Right cardiac atrium (tissue), 5 donors: ENCODE measurements at regions not wholly inside any gene's neighbourhood (a gene's known extent, or its start where the extent isn't known, plus 50 kb on each side); places are given as distances from the start of the nearest gene placed in this dataset.

Experiments used
- ATAC-seq, 2 donors: fragments of 200-7000 bp; cut with Tn5 transposase; one replicate each; pipeline versions ENCODE4 v1.8.0 to v1.9.1; 2020; ENCODE audit warnings: moderate library complexity in 2 of 2, mild to moderate bottlenecking in 1 of 2
- DNase-seq, 3 donors: peaks; one replicate each; pipeline ENCODE4 v3.0.0-alpha.2; 2020
- H3K27ac ChIP-seq: one replicate; pipeline ENCODE4 v1.5.1; 2013; ENCODE audit warnings: mild to moderate bottlenecking, low read length, control low read depth, moderate library complexity
- H3K27me3 ChIP-seq: one replicate; pipeline ENCODE4 v1.6.1; 2013; ENCODE audit not compliant: control insufficient read depth, insufficient read depth
- H3K4me1 ChIP-seq: one replicate; pipeline ENCODE4 v1.6.1; 2013; ENCODE audit warnings: low read length; ENCODE audit not compliant: control insufficient read depth, insufficient read depth
- H3K4me3 ChIP-seq: one replicate; pipeline ENCODE4 v1.5.1; 2013; ENCODE audit warnings: low read length, control low read depth
- H3K9me3 ChIP-seq: one replicate; pipeline ENCODE4 v1.6.1; 2013; ENCODE audit warnings: low read length; ENCODE audit not compliant: control insufficient read depth
- WGBS: extraction: QIAGEN DNeasy Blood & Tissue Kit; methylation state at CpG from one replicate; pipeline ENCODE4 v1.1.7; 2013; 5-methylcytosine and 5-hydroxymethylcytosine counted together
- intact Hi-C, 4 donors: fragments of 100-400 bp; cut with DNase I; formaldehyde crosslinking; loops; one replicate each; pipeline versions ENCODE4 v1.11.0 to v1.14.0; 2022 to 2023
- donor health status: healthy with polysubstance abuse.
- donor health status: DM: no; HTN: yes; CAD: no.
- donor health status: DM: no; HTN: no; CAD: no.
- donor health status: DM: no; HTN: yes; CAD: no; lungs with severe emphysema.
- donor health status: DM: yes; HTN: yes; CAD: no.

DNA sequence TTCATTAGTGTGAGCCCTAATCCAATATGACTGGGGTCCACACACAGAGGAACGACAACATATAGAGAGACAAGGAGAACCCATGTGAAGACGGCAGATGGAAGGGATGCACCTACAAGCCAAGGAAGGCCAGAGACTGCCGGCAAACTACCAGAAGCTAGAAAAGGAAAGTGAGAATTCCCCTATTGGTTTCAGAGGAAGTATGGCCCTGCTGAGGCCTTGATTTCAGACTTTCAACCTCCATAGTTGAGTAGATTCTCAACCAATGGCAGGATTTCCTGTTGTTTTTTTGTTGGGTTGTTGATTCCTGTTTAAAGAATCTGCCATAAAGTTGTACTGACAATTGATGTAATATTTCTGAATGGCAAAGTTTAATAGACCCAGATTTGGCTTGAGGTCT is 241.5 kb downstream of the SATB2 start:
- Histone ChIP-seq H3K27ac (no peak overlapping the region), H3K27me3 (no peaks in the 10 kb centered on the region), H3K9me3 (no peaks in the 10 kb centered on the region), H3K4me3 (no peak overlapping the region), H3K4me1 (no peaks in the 10 kb centered on the region)
- intact Hi-C loops = no loop called here
- WGBS = 90% methylated on average over 3 of the region's 3 CpGs
- ATAC-seq = no peak
- no peak for DNase-seq

- ATAC-seq (no peak), DNase-seq (no peak)
- 81% methylated on average over 2 of the region's 2 CpGs for WGBS
- no peaks in the 10 kb centered on the region for H3K27me3 ChIP-seq
- intact Hi-C loops = no loop called here
- no peaks in the 10 kb centered on the region for H3K4me1 ChIP-seq
- H3K9me3 ChIP-seq = no peaks in the 10 kb centered on the region
- no peak overlapping the region for H3K4me3 ChIP-seq
- no peak overlapping the region for H3K27ac ChIP-seq
Measured at GRCh38 chr2:199207011-199207410, 250.7 kb downstream of the SATB2 start.

- no peak for DNase-seq
- H3K9me3 ChIP-seq = no peaks in the 10 kb centered on the region
- no peak for ATAC-seq
- no peak overlapping the region for H3K27ac ChIP-seq
- 79% methylated on average over 9 of the region's 9 CpGs for WGBS
- H3K27me3 ChIP-seq = no peaks in the 10 kb centered on the region
- intact Hi-C loops = no loop called here
- no peaks in the 10 kb centered on the region for H3K4me1 ChIP-seq
- H3K4me3 ChIP-seq = no peak overlapping the region
Measured at GRCh38 chr2:199206536-199206935, 251.2 kb downstream of the SATB2 start.

- H3K9me3 ChIP-seq = no peaks in the 10 kb centered on the region
- no peaks in the 10 kb centered on the region for H3K4me1 ChIP-seq
- H3K4me3 ChIP-seq = no peak overlapping the region
- H3K27ac ChIP-seq = no peak overlapping the region
- no peak for DNase-seq
- no peak for ATAC-seq
- 62% methylated on average over 5 of the region's 5 CpGs for WGBS
- intact Hi-C loops = no loop called here
- no peaks in the 10 kb centered on the region for H3K27me3 ChIP-seq
Measured at GRCh38 chr2:199202964-199203363, 254.8 kb downstream of the SATB2 start.

DNA sequence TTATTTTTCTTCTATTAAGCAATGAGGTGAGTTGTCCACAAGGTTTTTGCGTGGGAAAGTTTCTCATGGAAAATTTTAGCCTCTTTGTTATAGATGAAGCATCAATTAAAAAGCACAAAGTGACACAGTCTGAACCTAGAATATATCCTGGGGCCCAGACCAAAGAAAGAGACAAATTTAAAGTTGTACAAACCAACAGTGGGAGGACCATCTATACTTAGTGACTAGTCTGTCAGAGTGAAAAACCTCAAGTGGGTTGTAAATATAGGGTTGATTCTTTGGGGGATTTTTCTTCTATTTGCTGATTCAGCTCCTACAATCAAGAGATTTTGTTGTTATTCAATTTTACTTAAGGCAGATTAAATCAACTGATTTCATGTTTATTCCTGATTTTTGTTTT is 256.2 kb downstream of the SATB2 start:
- Histone ChIP-seq H3K9me3 (no peaks in the 10 kb centered on the region), H3K4me1 (no peaks in the 10 kb centered on the region), H3K27me3 (no peaks in the 10 kb centered on the region), H3K4me3 (no peak overlapping the region), H3K27ac (no peak overlapping the region)
- 76% methylated on average over 1 of the region's 1 CpG for WGBS
- DNase-seq (no peak), ATAC-seq (no peak)
- intact Hi-C loops = no loop called here

- Histone ChIP-seq H3K9me3 (no peaks in the 10 kb centered on the region), H3K27ac (no peak overlapping the region), H3K27me3 (no peaks in the 10 kb centered on the region), H3K4me1 (no peaks in the 10 kb centered on the region), H3K4me3 (no peak overlapping the region)
- intact Hi-C loops = no loop called here
- WGBS = 89% methylated on average over 1 of the region's 1 CpG
- ATAC-seq (no peak), DNase-seq (no peak)
Measured at GRCh38 chr2:199199797-199200196, 257.9 kb downstream of the SATB2 start.

- Histone ChIP-seq H3K27ac (no peak overlapping the region), H3K27me3 (no peaks in the 10 kb centered on the region), H3K4me1 (no peaks in the 10 kb centered on the region), H3K9me3 (no peaks in the 10 kb centered on the region), H3K4me3 (no peak overlapping the region)
- ATAC-seq (no peak), DNase-seq (no peak)
- intact Hi-C loops = no loop called here
- 83% methylated on average over 1 of the region's 1 CpG for WGBS
Measured at GRCh38 chr2:199197448-199197847, 260.3 kb downstream of the SATB2 start.

- WGBS = 71% methylated on average over 3 of the region's 3 CpGs
- intact Hi-C loops = no loop called here
- no peak overlapping the region for H3K4me3 ChIP-seq
- H3K4me1 ChIP-seq = no peaks in the 10 kb centered on the region
- no peak for DNase-seq
- no peaks in the 10 kb centered on the region for H3K27me3 ChIP-seq
- H3K9me3 ChIP-seq = no peaks in the 10 kb centered on the region
- no peak for ATAC-seq
- H3K27ac ChIP-seq = no peak overlapping the region
Measured at GRCh38 chr2:199196686-199197085, 261.1 kb downstream of the SATB2 start.

DNA sequence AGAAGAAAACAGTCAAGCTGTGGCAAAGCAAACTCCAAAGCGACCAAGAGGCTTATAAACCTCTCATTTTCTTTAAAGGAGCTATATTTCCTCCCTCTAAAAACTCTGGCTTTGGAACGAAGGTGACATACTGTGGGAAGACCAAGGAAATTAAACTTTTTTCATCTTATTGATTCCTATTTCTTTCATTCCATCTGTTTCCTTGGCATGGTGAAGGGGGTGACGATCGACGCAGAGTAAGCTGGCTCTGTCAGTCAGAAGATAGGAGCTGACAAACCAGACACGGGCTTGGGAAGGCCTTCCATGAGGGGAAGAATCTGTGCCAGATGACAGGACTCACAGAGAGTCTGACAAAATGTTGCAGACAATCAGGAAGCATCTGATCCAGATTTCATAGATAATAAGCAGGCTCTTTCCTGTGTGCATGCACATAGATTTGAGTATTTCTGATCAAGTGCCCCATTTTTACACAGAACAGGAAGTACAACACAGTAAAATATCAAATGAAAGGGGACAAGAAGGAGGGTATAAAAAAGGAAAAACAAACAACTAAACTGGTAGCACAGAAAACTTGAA is 261.7 kb downstream of the SATB2 start:
- DNase-seq = no peak
- Histone ChIP-seq H3K9me3 (no peaks in the 10 kb centered on the region), H3K4me1 (no peaks in the 10 kb centered on the region), H3K27ac (no peak overlapping the region), H3K4me3 (no peak overlapping the region), H3K27me3 (no peaks in the 10 kb centered on the region)
- ATAC-seq = no peak
- intact Hi-C loops = no loop called here
- 66% methylated on average over 6 of the region's 6 CpGs for WGBS

DNA sequence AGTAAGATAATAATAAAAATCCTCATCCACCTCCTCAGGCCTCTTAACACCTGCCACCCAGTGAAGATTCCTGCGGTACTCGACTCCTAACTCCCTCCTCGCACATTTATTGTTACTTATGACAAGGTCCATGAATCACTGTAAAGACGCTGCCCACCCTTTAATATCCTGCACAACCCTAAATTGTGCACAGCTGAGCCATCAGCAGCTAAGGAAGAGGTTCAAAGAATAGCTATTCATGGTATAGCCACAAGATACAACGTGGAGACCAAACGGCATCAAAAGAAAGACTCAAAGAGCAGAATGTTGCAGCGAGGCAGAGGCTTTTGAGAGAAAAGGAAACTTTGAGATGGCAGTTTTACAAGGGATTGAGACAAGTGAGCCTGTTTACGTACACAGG is 266.3 kb downstream of the SATB2 start:
- 66% methylated on average over 8 of the region's 8 CpGs for WGBS
- ATAC-seq = no peak
- no peaks in the 10 kb centered on the region for H3K9me3 ChIP-seq
- intact Hi-C loops = no loop called here
- H3K4me1 ChIP-seq = no peaks in the 10 kb centered on the region
- no peak overlapping the region for H3K4me3 ChIP-seq
- H3K27me3 ChIP-seq = no peaks in the 10 kb centered on the region
- H3K27ac ChIP-seq = no peak overlapping the region
- no peak for DNase-seq

DNA sequence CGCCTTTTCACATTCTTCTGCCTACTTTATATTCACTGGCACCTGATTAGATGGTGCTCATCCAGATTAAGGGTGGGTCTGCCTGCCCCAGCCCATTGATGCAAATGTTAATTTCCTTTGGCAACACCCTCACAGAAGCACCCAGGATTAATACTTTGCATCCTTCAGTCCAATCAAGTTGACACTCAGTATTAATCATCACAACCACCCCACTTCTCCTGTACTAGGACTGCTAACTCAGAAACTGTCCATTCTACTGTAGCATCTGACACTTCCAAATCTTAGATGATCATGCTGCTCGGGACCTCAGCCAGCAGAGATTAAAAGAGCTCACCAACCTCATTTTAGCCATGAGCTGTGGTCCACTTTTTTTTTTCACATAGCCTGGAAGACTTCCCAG is 268.5 kb downstream of the SATB2 start:
- H3K27ac ChIP-seq = no peak overlapping the region
- ATAC-seq (no peak), DNase-seq (no peak)
- 39% methylated on average over 2 of the region's 2 CpGs for WGBS
- H3K4me1 ChIP-seq = no peaks in the 10 kb centered on the region
- intact Hi-C loops = no loop called here
- no peaks in the 10 kb centered on the region for H3K27me3 ChIP-seq
- no peaks in the 10 kb centered on the region for H3K9me3 ChIP-seq
- no peak overlapping the region for H3K4me3 ChIP-seq

DNA sequence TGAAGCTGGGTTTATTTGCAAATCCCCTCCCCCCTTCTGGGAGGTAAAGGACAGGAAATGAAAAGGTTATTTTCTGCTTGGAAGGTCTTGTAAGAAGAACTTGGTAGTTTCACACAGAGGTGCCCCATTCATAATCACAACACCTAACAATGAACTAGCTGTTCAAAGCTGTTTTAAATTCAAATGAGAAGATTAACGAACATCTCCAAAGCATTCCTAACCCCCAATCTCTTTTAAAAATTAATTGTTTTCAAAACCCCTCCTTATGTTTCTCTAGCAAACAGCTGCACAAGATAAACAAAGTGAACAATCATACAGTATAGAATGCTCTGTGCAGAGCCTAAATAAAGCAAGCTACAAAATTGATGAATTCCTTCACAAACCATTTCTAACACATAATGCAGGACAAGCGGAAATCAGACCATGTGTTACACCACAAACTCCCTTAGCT is 271.4 kb downstream of the SATB2 start:
- intact Hi-C loops = no loop called here
- Histone ChIP-seq H3K27me3 (no peaks in the 10 kb centered on the region), H3K9me3 (no peaks in the 10 kb centered on the region), H3K27ac (no peak overlapping the region), H3K4me3 (no peak overlapping the region), H3K4me1 (no peaks in the 10 kb centered on the region)
- DNase-seq = no peak
- no peak for ATAC-seq
- 59% methylated on average over 2 of the region's 2 CpGs for WGBS
